ENCODE measurements at regions not wholly inside any gene's neighbourhood (a gene's known extent, or its start where the extent isn't known, plus 50 kb on each side); places are given as distances from the start of the nearest gene placed in this dataset.

DNA sequence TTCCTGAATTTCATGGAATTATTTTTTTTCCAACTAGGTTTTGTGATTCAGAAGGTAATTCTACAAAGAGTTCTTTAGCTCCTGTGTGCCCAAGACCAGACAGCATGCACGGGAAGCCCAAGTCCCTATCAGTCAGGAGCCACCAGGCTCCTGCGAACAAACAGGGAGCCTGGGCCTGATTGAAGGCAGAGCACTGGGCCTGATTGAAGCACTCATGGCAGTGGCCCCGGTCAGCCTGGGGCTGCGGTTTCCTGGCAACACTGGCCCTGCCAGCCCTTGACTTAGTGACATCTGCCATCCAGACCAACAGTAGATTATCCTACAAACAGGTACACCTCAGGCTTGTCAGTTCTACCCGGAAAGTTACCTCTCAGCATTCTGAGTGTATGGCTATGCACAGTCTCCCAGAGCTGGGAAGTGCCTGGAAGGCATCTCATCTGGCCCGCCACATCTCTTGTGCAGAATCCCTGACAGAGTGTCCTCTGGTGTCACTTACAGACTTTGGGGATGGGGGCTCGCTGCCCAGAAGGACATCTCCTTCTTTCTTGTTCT lies 133.8 kb downstream of the VEGFA start:
- DNase-seq (ENCODE audit: low spot score): no peak

GRCh38 chr6:43901733-43902230 lies 131.8 kb downstream of the VEGFA start:
- DNase-seq (ENCODE audit: low spot score): no peak

- peak; percentile 9 for DNase-seq (ENCODE audit: low spot score)
These were observed 131.1 kb downstream of the VEGFA start for GRCh38 chr6:43900916-43901732.

- DNase-seq (ENCODE audit: low spot score): no peak
These were observed 130.5 kb downstream of the VEGFA start for GRCh38 chr6:43900560-43900915.

DNA sequence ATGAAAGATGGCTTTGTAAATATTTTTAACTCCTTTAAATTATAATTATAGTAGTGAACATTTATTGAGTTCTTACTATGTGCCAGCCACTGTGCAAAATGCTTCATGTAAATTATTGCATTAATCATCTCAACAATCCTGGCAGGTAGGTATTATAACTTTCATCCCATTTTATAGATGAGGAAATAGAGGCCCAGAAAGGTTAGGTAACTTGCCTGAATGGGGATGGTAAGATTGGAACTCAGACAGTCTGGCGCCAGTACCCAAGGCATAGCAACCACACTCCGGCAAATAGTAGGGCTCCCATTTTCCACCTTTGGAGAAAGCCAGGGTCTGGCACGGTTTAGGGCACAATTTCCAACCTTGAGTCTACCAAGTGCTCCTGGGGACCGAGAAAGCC lies 129.8 kb downstream of the VEGFA start:
- DNase-seq (ENCODE audit: low spot score): no peak

GRCh38 chr6:43898358-43899131 lies 128.5 kb downstream of the VEGFA start:
- no peak for DNase-seq (ENCODE audit: low spot score)

- DNase-seq (ENCODE audit: low spot score): no peak
These were observed 127.7 kb downstream of the VEGFA start for GRCh38 chr6:43897571-43898302.

GRCh38 chr6:43896329-43897255 lies 126.6 kb downstream of the VEGFA start:
- DNase-seq (ENCODE audit: low spot score): no peak

DNA sequence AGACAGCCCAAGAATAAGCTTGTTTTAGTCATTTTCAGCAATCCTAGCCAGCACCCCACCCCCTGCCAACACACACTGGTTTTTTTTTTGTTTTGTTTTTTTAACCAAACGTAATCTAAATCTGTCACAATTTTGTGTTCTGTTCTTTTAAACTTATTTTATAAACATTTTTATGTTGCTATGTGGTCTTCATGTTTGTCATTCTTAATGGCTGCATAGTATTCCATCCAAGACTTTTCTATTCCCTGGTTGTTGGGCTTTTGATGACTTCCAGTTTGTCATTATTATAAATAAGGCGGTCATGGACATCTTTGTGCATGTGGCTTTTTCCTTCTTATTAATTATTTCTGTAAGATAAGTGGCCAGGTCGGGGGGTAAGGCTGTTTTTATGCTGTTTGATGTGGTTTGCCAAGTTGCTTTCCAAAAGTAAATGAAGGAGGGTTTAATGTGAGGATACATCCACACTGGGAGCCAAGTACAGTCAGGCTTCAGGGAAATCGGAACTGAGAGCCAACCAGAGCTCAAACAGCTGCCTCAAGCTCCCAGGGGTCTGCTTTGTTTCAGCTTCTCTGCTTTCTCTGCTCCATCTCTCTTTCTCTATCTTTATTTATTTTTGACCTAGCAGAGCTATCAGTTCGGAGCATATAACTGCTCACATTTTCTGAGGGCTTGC lies 125.8 kb downstream of the VEGFA start:
- no peak for DNase-seq (ENCODE audit: low spot score)

DNA sequence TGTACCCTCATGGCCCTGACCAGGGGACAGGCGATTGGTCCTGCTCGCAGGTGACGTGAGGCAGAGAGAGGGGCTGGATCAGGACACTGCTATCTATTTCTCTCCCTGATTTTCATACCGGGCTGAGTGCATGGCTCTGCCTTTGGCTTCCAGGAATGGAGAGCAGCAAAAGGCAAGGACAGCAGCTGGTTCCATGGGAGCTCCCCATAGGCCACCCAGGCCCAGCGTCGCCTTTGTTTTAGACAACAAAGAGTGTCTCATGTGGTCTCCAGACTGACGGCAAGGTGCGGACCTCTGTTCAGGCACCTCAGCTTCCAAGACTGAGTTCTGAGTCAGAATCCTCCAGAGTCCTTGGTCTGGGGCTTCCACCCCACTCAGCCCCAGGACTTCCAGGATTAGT lies 123.1 kb downstream of the VEGFA start:
- DNase-seq (ENCODE audit: low spot score): no peak

GRCh38 chr6:43891072-43891870 lies 121.3 kb downstream of the VEGFA start:
- no peak for DNase-seq (ENCODE audit: low spot score)

GRCh38 chr6:43890197-43891062 lies 120.4 kb downstream of the VEGFA start:
- no peak for DNase-seq (ENCODE audit: low spot score)

DNA sequence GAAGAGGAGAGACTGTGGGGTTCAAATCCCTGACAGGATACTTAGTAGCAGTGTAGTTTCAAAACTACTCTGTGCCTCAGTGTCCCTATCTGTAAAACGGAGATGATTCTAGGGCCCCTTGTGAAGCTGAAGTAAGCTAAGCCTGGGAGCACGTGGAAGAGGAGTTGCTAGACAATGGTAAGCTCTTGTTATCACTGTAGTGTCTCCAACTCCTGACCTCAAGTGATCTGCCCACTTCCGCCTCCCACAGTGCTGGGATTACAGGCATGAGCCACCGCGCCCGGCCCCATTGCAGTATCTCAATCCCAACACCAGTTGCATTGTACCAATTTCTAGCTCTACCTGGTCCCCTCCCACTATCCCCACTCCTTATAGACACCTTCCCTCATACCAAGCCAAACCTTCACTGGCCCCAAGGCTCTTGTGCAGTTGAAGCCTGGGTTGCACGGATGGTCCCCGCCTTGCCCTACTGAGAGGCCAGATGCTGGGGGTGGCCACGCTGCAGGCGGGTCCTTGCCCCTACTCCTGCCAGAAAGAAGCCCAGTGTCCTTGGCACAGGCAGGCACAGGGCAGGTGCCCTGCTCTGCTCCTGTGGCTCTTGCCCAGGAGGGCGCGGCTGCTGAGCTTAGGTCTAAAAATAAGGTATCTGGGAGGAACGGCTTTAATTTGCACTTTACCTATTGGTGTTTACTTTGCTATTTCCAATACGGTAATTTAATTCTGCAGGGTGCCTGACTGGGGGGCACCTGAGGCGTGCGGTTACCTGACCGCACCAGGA lies 118.1 kb downstream of the VEGFA start:
- DNase-seq (ENCODE audit: low spot score): no peak

DNA sequence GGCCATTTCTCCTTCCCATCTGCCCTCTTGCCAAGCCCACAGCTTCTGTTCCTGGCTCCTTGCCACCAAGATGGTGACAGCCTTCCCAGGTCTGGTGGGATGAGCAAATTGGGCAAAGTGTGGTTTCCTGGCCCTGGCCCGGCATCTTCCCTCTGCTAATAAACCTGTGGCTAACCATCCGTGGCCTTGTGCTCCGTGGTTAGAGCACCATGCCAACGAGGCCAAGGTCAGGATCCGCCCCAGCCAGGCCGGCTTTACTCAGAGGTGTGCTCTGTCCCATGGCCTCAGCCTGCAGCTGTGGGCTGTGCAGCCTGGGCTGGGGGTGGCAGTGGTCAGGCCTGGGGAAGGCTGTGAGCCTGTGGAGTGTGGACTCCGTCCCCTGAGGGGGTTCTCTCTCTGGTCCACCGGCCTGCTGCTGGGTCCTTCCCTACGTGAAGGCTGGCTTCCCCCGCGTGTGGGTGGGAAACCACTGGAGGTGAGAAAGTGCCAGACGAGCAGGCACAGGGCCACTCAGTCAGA lies 117.4 kb downstream of the VEGFA start:
- no peak for DNase-seq (ENCODE audit: low spot score)

DNA sequence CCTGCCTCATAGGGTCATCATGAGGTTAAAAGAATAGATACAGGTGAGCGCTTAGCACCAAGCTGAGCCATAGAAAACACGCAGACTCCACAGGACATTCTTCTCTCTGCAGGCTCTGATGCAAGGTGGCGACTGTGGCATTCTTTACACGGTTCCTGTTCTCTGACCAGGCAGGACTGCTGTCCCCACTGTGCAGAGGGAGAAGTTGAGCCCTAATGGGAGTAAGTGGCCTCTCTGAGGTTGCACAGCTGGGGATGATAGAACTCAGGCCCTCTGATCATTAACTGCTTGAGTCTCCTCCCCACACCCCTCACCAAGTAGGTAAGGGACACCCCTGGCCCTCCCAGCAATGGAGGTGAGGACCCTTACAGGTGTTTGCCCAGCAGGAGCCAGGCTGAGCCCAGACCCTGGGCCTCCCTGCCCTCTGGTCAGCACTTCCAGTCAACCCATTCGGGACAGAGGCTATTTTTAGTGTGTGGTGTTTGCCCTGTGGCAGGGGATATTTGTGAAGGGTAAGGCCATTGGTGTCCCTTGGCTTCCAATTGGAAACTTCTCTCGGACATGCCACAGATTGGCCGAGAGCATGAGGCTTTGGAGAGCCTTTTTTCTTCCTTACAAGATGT lies 116.8 kb downstream of the VEGFA start:
- DNase-seq (ENCODE audit: low spot score): no peak

GRCh38 chr6:43886067-43886461 lies 116.1 kb downstream of the VEGFA start:
- no peak for DNase-seq (ENCODE audit: low spot score)

GRCh38 chr6:43885399-43886066 lies 115.5 kb downstream of the VEGFA start:
- DNase-seq (ENCODE audit: low spot score): no peak

All from Ammon's horn (tissue), 1 donor.